Choroid plexus epithelial cell (primary cell): ENCODE measurements at regions not wholly inside any gene's neighbourhood (a gene's known extent, or its start where the extent isn't known, plus 50 kb on each side); places are given as distances from the start of the nearest gene placed in this dataset.
"Not testable (repeated sequence)": the region's sequence is repeated elsewhere in the genome, so short reads cannot be mapped to it uniquely, and the experiment has no call there.

Experiments used
- DNase-seq: peaks from one replicate; pipeline ENCODE4 v3.0.0-alpha.2; 2010; ENCODE audit warnings: low read depth
- H3K4me3 ChIP-seq: 2 replicates; pipeline ENCODE4 v1.5.1; 2011; ENCODE audit warnings: low read depth, mild to moderate bottlenecking, control low read depth, low read length, moderate library complexity
- TF ChIP-seq, protein P1 (sequence below): conservative IDR thresholded peaks from 2 replicates; pipeline ENCODE4 v1.5.1; 2011; ENCODE audit warnings: low read depth, mild to moderate bottlenecking, control low read depth, inconsistent platforms, low read length, moderate library complexity

DNA sequence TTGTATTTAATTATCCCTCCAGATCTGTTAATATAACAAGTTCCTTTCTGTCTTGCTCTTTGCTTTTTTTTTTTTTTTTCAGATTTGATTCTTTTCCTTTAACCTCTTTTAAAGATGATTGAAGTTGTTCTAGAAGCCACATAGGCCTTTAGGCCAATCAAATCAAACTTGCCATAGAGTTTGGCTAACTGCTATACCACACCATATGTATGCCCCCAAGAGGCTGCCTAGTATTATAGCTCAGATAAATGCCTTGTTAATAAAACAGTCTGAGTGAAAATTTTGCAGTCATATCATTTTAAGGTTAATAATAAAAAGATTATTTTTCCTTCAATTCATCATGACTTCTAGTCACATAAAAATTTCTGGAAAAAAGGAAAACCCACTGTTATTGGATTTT is 696.0 kb upstream of the CHRM3 start:
- TF ChIP-seq, protein P1, sequence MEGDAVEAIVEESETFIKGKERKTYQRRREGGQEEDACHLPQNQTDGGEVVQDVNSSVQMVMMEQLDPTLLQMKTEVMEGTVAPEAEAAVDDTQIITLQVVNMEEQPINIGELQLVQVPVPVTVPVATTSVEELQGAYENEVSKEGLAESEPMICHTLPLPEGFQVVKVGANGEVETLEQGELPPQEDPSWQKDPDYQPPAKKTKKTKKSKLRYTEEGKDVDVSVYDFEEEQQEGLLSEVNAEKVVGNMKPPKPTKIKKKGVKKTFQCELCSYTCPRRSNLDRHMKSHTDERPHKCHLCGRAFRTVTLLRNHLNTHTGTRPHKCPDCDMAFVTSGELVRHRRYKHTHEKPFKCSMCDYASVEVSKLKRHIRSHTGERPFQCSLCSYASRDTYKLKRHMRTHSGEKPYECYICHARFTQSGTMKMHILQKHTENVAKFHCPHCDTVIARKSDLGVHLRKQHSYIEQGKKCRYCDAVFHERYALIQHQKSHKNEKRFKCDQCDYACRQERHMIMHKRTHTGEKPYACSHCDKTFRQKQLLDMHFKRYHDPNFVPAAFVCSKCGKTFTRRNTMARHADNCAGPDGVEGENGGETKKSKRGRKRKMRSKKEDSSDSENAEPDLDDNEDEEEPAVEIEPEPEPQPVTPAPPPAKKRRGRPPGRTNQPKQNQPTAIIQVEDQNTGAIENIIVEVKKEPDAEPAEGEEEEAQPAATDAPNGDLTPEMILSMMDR: peak; percentile 56
- DNase-seq: peak; percentile 80

DNA sequence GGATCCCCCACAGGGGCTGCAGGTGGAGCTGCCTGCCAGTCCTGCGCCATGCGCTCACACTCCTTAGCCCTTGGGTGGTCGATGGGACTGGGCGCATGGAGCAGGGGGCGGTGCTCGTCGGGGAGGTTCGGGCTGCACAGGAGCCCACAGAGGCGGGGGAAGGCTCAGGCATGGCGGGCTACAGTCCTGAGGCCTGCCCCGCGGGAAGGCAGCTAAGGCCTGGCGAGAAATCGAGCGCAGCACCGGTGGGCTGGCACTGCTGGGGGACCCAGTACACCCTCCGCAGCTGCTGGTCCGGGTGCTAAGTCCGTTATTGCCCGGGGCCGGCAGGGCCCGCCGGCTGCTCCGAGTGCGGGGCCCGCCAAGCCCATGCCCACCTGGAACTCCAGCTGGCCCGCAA is 701.8 kb upstream of the CHRM3 start:
- DNase-seq, H3K4me3 ChIP-seq: not testable (repeated sequence)

More for the DNA sequence above, 696.0 kb upstream of the CHRM3 start:
- H3K4me3 ChIP-seq: no peak overlapping the region

DNA sequence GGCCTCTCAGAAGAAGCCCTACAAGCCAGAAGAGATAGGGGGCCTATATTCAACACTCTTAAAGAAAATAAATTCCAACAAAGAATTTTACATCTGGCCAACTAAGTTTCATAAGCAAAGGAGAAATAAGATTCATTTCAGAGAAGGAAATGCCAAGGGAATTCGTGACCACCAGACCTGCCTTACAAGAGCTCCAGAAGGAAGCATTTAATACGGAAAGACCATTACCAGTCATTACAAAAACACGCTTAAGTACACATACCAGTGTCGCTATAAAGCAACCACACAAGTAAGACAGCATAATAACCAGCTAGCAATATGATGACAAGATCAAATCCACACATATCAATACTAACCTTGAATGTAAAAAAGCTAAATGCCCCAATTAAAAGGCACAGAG is 704.9 kb upstream of the CHRM3 start:
- TF ChIP-seq, protein P1: no peak
- H3K4me3 ChIP-seq: no peak overlapping the region
- DNase-seq: peak; percentile 57

DNA sequence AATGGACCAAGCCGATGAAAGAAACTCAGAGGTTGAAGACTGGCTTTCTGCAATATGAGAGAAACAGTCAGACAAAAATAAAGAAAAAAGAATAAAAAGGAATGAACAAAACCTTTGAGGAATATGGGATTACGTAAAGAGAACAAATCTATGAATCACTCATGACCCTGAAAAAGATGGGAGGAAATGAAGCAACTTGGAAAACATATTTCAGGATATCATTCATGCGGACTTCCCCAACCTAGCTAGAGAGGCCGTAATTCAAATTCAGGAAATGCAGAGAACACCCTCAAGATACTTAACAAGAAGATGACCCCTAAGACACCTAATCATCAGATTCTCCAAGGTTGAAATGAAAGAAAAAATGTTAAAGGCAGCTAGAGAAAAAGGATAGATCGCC is 705.3 kb upstream of the CHRM3 start:
- no peak overlapping the region for H3K4me3 ChIP-seq
- TF ChIP-seq, protein P1: no peak
- DNase-seq: peak; percentile 87

DNA sequence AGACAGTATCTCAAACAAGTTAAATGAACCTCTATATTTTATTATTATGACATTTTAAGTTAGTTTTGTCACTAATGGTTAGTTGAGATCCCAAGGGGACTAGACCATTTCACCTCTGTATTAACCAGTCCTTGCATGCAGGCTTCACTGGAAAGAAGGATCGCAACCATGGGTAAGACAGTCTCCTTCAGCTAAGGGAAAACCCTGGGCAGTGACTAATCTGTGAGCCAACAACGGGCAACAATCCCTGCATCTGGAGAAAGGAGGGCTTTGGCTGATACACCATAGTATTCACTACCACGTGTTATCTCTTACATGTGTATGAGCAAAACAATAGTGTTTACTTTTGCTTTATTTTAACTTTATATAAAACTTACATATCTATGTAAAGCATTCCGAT is 708.8 kb upstream of the CHRM3 start:
- no peak overlapping the region for H3K4me3 ChIP-seq
- DNase-seq: peak; percentile 15
- TF ChIP-seq, protein P1: no peak

DNA sequence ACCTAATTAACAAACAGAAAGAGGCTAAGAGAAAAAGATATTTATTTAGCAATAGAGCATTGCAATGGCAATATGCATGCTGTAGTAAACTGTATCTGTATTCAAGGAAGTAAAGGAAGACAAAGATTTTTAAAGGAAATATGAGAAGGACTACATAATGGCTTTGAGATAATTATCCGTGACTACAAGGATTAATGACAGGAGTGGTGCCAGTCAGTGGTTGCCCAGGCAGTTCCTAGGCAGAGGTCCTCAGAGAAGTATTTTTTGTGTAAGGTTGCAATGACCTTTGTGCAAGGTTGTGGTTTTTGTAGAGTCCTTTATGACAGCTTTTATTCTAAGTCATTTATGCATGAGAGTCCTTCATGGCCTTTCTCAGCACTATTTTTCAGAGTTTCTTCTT is 711.1 kb upstream of the CHRM3 start:
- TF ChIP-seq, protein P1: no peak
- no peak for DNase-seq

DNA sequence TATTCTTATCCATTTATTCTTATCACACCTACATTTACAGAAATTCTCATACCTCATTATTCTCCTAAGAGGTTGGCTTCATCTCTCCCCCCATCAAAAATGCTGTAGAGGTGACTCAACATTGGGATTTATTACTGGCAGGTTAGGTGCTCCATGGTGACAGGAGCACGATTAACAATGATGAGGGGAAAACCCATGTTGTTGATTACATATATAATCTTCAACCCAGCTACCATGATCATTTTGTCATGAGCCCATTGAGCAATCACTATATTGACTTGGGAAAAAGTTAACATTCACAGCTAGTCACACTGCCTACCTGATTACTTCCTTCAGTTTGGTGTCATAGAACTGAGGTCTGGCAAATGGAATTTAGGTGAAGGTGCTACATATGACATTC is 712.1 kb upstream of the CHRM3 start:
- TF ChIP-seq, protein P1: no peak
- no peak overlapping the region for H3K4me3 ChIP-seq
- DNase-seq: no peak

More for the DNA sequence above, 711.1 kb upstream of the CHRM3 start:
- H3K4me3 ChIP-seq: no peak overlapping the region

DNA sequence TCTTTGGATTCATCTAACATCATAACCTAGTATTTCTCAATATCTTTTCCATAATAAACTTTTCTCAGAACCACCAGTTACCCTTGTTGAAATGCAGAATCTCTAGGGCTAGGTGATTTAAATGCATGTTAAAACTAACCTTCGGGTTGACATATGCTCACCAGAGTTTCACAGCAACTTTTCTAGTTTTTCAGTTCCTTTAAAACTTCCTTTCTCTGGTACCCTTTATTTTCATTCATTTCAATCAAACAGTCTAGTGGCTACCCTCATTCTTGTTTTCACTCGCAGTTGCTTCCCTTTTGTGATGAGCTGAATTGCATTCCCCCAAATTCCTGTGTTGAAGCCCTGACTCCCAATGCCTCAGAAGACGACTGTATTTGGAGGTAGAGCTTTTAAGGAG is 712.8 kb upstream of the CHRM3 start:
- no peak for DNase-seq
- no peak overlapping the region for H3K4me3 ChIP-seq
- TF ChIP-seq, protein P1: no peak
